GM19043 (cell line): ENCODE measurements at regions not wholly inside any gene's neighbourhood (a gene's known extent, or its start where the extent isn't known, plus 50 kb on each side); places are given as distances from the start of the nearest gene placed in this dataset.

Experiments
- ATAC-seq: cut with Tn5 transposase; IDR thresholded peaks from one replicate; pipeline ENCODE4 v1.9.1; 2021; ENCODE audit warnings: low read depth; ENCODE audit not compliant: unreplicated experiment

DNA sequence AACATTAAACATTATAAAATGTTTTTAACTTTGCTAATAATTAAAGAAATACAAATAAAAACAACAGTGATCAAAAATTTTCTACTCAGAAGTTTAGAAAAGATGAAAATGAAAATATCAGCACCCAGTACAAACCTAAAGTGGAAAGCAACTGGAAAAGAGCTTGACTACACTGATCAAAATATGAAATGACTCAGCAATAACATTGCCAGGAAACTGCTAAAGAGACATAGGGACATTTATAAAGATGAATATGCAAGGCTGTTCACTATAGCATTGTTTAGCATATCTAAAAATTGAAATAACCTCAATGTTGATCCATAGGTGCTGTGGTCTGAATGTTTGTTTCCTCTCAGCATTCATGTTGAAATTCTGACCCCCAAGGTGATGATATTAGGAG, 88.5 kb upstream of the NOCT start:
- ATAC-seq, result no peak

DNA sequence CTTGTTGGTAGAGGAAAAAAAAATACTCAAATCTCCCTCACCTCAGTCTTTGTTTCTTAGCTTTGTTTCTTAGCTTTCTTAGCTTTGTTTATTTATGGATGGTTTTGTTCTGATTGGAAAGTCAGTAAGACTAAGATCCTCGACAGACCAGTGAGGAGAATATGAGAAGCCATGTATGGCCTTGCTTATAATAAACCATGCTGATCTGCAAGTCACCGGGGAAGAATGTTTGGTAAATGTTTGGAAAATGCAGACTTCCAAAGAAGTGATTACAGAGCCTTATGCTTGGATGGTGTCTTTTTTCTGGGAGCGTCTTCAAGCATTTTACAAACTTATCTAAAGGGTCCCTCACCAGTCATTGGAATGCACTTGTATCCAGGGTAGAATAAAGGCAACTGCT, 90.1 kb upstream of the NOCT start:
- ATAC-seq, result no peak

GRCh38 chr4:138919094-138919936, 96.3 kb upstream of the NOCT start:
- ATAC-seq, result peak; percentile 84

GRCh38 chr4:138918169-138918869, 97.3 kb upstream of the NOCT start:
- no peak for ATAC-seq

DNA sequence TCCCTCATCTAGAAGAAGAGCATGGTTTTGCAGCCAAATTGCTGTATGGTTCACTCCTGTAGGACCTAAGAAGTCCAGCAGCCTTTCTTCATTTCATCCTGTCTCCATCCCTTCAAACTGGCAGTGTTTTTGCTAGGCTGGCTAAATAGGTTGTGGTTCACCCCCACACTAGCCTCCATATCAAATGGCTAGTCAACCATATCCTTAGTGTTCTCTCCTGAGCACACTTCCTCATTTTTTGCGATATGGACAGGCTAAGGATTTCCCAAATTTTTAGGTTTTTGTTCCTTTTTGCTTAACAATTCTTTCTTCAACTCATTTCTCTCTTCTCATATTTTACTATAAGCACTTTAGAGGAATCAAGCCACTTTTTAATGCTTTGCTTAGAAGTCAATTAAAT, 98.8 kb upstream of the NOCT start:
- ATAC-seq, result no peak

GRCh38 chr4:138915756-138916155, 99.8 kb upstream of the NOCT start:
- no peak for ATAC-seq

GRCh38 chr4:138912704-138913340, 102.8 kb upstream of the NOCT start:
- no peak for ATAC-seq

GRCh38 chr4:138911909-138912703, 103.5 kb upstream of the NOCT start:
- no peak for ATAC-seq

- ATAC-seq, result no peak
Measured at GRCh38 chr4:138910914-138911336, 104.7 kb upstream of the NOCT start.

DNA sequence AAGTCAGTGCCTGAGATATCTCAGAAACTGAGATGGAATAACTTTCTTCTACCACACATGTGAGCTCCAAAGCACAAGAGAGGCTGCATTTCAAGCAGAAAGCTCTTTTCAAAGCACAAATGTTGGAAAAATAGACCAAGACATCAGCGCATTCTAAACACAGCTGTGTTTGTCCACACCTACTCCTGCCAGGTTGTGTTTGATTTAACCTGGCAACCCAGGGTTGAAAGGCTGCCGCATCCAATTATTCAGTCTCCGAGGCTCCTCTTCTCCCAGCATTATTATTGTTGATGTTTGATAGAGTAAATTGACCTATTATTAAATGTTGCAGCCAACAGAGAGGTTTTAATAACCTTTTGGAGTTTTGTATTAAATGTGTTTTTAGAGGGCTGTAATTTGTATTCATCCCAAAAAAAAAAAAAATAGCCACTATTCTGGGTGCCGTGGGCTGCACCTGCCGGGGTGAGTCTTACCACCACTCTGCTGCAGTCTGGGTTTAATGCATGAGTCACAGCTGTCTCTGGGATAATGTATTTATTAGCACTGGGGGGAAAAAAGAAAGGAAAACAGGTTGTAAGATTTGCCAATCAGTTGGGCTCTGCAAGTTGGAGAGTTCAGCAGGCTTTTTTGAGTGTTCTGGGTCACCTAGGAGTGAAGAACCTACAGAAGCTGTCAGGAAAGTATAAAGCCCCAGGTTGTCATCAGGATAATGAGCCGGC, 105.2 kb upstream of the NOCT start:
- ATAC-seq, result no peak

DNA sequence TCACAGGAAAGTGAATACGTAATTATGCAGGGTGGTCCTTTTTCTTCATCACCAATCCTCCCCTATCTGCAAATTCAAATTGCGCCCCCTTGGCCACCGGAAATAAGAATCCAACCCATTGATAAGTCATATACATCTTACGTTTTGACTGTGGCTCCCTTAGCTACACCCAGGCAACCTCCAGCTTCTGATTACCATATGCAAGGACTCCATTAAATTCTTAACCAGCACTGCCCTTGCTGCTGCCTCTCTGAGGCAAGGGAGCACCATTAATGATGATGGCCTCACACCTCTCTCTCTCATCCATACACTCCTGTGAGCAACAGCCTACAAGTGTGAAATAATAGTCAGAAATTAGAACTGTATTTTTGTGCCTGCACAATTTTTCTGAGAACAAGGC, 106.0 kb upstream of the NOCT start:
- no peak for ATAC-seq

- no peak for ATAC-seq
Measured at GRCh38 chr4:138908134-138908533, 107.4 kb upstream of the NOCT start.

- ATAC-seq, result no peak
Measured at GRCh38 chr4:138907174-138907573, 108.4 kb upstream of the NOCT start.

DNA sequence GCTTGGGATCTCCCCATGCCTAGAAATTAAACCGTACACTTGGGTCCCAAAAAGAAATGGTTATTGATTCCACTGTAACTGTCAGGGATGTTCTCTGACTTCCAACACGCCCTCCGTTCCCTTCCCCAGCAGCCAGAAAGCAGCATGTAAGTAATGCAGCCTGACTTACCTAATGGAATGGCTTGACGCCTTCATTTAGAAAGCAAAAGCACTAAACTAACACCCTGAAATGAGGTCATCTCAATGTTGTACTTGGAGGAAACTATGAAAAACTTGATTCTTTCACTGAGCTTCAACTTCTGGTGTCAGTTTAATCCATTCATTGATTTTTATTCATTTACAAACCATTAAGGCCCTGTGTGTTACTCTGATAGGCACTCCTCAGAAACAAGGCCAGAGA, 110.8 kb upstream of the NOCT start:
- ATAC-seq, result no peak

GRCh38 chr4:138903185-138903584, 112.4 kb upstream of the NOCT start:
- no peak for ATAC-seq

DNA sequence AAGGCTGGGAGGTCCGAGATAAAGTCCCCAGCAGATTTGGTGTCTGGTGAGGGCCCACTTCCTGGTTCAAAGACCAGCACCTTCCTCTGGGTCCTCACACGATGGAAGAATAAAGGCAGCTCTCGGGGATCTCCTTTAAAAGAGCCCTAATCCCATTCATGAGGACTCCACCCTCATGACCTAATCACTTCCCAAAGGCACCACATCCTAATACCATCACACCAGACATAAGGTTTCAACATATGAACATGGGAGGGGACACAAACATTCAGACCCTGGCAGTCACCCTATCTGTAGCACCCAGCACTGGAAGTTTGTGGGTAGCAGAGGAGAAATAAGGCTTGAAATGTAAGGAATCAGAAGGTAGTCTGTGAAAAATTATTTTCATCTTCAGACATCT, 112.9 kb upstream of the NOCT start:
- no peak for ATAC-seq

DNA sequence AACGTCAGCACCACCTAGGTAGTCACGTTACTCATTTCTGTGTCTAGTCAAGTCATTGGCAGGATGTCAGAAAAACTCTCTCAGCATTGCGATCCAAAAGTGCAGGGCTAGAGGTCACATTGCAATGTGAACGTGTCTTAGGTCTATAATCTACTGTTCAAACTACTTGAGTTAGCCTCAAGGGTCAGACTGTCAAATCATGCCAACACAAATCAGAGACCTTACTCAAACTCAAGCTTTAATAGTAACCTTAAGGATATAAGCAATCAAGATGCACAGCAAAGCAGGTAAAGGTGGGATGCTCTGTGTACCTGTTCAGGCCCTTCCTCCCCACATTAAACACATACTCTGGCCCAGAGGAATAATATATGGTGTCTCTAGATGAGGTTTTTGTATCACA, 114.4 kb upstream of the NOCT start:
- no peak for ATAC-seq

DNA sequence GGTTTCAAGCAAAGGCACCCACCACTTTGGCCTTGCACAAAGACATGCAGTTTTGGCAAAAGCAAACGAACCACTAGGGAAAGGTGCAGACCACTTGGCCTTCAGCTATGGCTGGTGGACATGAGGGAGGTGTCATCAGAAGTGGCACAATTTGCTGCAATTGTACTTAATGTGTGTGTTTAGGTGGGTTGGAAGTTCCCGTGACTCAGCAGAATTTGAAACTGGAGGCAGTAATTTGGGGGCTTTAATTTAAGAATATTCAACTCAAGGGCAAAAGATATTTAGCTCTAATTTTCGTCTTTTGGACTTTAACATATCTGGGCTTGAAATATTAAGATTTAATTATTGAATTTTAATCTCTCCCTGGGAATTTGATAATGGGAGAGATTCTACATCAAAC, 115.6 kb upstream of the NOCT start:
- no peak for ATAC-seq

DNA sequence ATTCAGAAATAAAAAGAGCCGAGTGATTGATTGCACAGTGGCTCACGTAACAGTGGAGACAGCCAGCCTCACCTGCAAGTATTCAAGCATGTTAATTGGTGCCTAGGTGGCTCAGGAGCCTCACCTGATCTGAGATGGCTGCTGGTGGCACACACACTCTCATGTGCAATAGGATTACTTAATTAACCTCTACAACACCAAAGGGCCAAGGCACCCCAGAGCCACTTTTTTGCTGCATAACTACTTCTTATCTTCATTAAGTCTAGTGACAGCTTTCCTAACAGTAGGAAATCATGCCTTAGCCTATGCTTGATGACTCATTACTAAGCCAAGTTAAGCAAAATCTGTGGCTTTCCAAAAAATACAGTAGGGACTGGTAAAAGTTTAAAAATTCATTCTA, 117.3 kb upstream of the NOCT start:
- ATAC-seq, result no peak

GRCh38 chr4:138897811-138898226, 117.8 kb upstream of the NOCT start:
- ATAC-seq, result no peak
